ENCODE measurements at regions not wholly inside any gene's neighbourhood (a gene's known extent, or its start where the extent isn't known, plus 50 kb on each side); places are given as distances from the start of the nearest gene placed in this dataset.

GRCh38 chr15:77553257-77553656 lies 79.5 kb downstream of the LINGO1 start:
- TF ChIP-seq CTCF (conservative IDR thresholded peaks at IDR 0.05 in 1 of 2, IDR thresholded peaks at IDR 0.05 in 1 of 2; ENCODE audit: extremely low read depth in 1 of 2, insufficient read depth in 1 of 2, low read depth in 1 of 2, low read length in 2 of 2): no peak
- TF ChIP-seq EZH2 (IDR thresholded peaks at IDR 0.05; ENCODE audit: borderline replicate concordance, low read length): no peak
